ENCODE measurements at regions not wholly inside any gene's neighbourhood (a gene's known extent, or its start where the extent isn't known, plus 50 kb on each side); places are given as distances from the start of the nearest gene placed in this dataset.

GRCh38 chr5:94040591-94041148 is 299.3 kb upstream of the POU5F2 start:
- intact Hi-C loops (cut with micrococcal nuclease), result no loop called here
- CTCF ChIA-PET, result interaction anchor here (1.0 kb wide), 1 partner anchor 34 kb away, joined by 3 read pairs; no protein-coding TSS in a partner anchor

More at GRCh38 chr5:94040591-94041148, 299.3 kb upstream of the POU5F2 start:
- dilution Hi-C loops (cut with MboI; ENCODE audit: extremely low pct_ligation_motif_present, low sequenced_read_pairs), result no loop called here
- Histone ChIP-seq H3K4me1 (ENCODE audit: control insufficient read depth, extremely low read depth, insufficient read depth, low read length) (no peaks in the 10 kb centered on the region), H3K4me2 (ENCODE audit: insufficient read depth, low read length) (no peak overlapping the region), H3K9me3 (replicated peaks; ENCODE audit: control insufficient read depth, insufficient read depth, low read length) (no peaks in the 10 kb centered on the region), H3K36me3 (ENCODE audit: control insufficient read depth in 2 of 2, extremely low read depth in 1 of 2, insufficient read depth in 2 of 2, low read length in 2 of 2) (no peaks in the 10 kb centered on the region), H3K9me1 (replicated peaks; ENCODE audit: control insufficient read depth, extremely low read depth, insufficient read depth, low read length) (no peaks in the 10 kb centered on the region), H3K9ac (replicated peaks; ENCODE audit: extremely low read depth, insufficient read depth, low read length) (no peak overlapping the region), H4K20me1 (replicated peaks; ENCODE audit: control insufficient read depth, extremely low read depth, insufficient read depth, low read length) (no peaks in the 10 kb centered on the region), H3K27me3 (ENCODE audit: control insufficient read depth in 2 of 2, insufficient read depth in 2 of 2, low read length in 2 of 2) (no peaks in the 10 kb centered on the region), H3K27ac (ENCODE audit: insufficient read depth, low read depth, low read length) (no peak overlapping the region), H2AFZ (ENCODE audit: low read depth, low read length) (no peak overlapping the region), H3K4me3 (replicated peaks in 1 of 3; ENCODE audit: insufficient read depth in 1 of 3, low read depth in 1 of 3, low read length in 3 of 3) (no peak overlapping the region), H3K79me2 (ENCODE audit: control insufficient read depth, insufficient read depth, low read length) (no peaks in the 10 kb centered on the region)
- no peak for DNase-seq (ENCODE audit: low read depth, low spot score)
- TF ChIP-seq MAX (IDR thresholded peaks at IDR 0.05; ENCODE audit: insufficient read depth, insufficient read length), result no peak
- TF ChIP-seq POLR2A (IDR thresholded peaks at IDR 0.05; ENCODE audit: low read depth, low read length), result no peak
- no peak for TF ChIP-seq FOS (IDR thresholded peaks at IDR 0.05; ENCODE audit: borderline replicate concordance, insufficient read depth, low read length)
- no peak for TF ChIP-seq JUN (IDR thresholded peaks at IDR 0.05; ENCODE audit: borderline replicate concordance, insufficient read depth, insufficient read length, low read depth)
- no peak for TF ChIP-seq MYC (IDR thresholded peaks at IDR 0.05; ENCODE audit: low read depth, low read length)
- no peak for TF ChIP-seq POLR2AphosphoS5 (IDR thresholded peaks at IDR 0.05; ENCODE audit: insufficient read depth, low read depth, low read length)
- TF ChIP-seq CTCF (IDR thresholded peaks at IDR 0.05; ENCODE audit: extremely low read depth in 1 of 2, insufficient read depth in 1 of 2, low read depth in 1 of 2, low read length in 2 of 2), result no peak
- no peak for TF ChIP-seq GATA2 (IDR thresholded peaks at IDR 0.05; ENCODE audit: insufficient read depth, insufficient read length, low read depth, low read length)
- TF ChIP-seq EZH2 (IDR thresholded peaks at IDR 0.05; ENCODE audit: borderline replicate concordance, low read depth, low read length, severe bottlenecking), result no peak
- no peak for FAIRE-seq
- POLR2A ChIA-PET, result no interaction called here
- BruUV-seq (replicated peaks), result no TSS peak

All from endothelial cell of umbilical vein (primary cell).